ENCODE measurements at regions not wholly inside any gene's neighbourhood (a gene's known extent, or its start where the extent isn't known, plus 50 kb on each side); places are given as distances from the start of the nearest gene placed in this dataset.
A peak's percentile ranks its signal among the peaks of the same experiment; 100 is the strongest.

DNA sequence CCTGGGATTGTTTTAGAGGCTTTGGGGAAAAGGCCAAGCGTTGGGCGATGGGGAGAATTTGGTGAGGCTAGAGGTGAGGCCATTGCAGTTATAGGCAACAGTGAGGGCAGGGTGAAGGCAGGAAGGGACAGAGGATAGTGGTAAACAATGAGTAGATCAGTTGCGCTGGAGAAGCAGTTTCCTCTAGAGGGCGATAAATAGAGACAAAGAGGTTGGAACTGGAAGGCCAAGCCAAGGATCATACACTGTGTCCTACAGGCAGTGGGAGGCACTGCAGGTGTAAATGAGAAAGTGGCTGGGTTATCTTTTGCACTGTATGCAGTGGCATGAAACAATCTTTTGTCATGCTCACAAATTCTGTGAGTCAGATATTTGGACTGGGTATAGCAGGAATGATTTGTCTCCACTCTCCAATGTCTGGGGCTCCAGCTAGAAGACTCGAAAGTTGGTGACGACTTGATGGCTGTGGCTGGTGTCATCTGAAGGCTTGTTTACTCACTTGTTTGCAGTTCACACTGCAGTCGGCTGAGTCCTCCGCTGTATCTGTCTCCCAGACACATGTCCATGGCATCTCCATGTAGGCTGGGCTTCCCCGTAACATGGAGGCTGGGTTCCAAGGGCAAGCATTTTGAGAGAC is 82.1 kb downstream of the TNP1 start:
- intact Hi-C loops (cut with DNase I) = no loop called here
- no peak for DNase-seq
- no peak for ATAC-seq (ENCODE audit: poor library complexity)

DNA sequence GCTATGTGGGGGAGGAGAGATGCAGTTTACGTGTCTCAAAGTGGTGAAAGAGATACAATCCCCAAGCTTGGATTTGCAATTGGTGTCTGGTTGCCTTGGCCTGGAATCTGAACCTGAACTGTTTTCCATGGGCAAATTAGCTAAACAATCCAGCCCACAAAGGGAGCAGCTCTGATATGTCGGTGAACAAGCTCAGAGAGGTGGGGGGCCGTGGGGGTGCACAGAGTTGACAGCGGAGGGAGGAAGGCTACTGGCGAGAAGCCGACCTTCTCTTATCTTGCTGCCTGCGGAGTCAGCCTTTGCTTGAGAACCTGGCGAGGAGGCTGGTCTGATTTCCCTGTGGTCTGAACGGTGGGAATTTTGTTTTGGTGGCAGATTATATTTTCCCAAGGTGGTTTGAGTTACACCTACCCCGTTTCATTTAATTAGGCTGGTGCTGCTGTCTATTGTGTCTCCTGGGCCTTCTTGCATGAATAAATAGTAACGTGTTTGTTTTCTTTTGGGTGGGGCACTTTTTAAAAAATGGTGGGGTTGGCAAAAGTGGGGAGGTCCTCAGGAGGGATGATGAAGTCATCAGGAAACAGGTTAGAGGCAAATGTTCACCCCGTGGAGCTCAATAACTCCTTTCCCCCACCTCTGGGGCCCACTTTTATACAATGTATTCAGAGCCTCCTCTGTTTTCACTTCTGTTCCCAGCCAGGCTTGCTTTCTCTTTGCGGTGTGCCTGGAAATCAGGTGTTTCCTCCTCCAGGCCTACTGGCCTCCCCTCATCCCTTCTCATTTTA is 80.9 kb upstream of the IGFBP5 start:
- intact Hi-C loops (cut with DNase I) = no loop called here
- ATAC-seq (ENCODE audit: poor library complexity) = no peak
- no peak for DNase-seq

DNA sequence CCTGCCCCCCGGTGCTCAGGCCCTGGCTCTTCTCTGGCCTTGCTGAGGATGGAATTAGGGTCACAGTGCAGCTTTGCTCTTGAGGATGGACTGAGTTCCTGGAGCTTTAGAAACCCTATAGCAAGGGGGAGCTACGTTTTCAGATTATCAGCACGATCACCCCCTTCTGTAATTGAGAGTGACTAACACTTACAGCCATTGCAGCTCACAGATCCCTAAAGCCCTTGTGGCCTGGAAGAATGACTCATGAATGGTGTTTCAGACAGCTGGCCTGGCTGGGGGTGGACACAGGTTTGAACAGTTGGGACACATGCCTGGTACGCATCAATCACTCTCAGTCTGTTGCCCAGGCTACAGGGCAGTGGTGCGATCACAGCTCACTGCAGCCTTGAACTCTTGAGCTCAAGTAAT is 79.7 kb upstream of the IGFBP5 start:
- DNase-seq (peak; percentile 53), ATAC-seq (ENCODE audit: poor library complexity) (peak; percentile 26)
- intact Hi-C loops (cut with DNase I) = no loop called here

DNA sequence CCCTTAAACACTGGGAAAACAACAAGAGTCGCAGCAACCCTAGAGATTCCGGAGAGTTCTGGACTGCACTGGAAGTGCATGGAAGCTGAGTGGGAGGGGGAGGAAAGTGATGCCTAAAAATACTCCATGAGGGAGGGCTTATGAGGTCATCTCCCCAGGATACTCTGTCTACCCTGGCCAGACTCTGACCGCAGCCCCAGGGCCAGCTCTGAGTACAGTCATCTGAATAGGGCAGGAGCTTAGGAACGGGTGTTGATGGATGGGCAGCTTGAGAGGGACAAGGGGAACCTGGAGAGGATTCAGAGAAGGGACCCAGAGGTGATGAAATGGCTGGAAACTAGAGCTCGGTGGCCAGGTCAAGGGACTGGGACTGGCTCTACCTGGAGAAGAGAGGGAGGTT is 79.3 kb upstream of the IGFBP5 start:
- intact Hi-C loops (cut with DNase I) = loop anchor here (5.0 kb wide), 1 partner anchor 77 kb away; the partner anchor contains the start of gene IGFBP5
- ATAC-seq (ENCODE audit: poor library complexity) (peak; percentile 95), DNase-seq (peak; percentile 86)

DNA sequence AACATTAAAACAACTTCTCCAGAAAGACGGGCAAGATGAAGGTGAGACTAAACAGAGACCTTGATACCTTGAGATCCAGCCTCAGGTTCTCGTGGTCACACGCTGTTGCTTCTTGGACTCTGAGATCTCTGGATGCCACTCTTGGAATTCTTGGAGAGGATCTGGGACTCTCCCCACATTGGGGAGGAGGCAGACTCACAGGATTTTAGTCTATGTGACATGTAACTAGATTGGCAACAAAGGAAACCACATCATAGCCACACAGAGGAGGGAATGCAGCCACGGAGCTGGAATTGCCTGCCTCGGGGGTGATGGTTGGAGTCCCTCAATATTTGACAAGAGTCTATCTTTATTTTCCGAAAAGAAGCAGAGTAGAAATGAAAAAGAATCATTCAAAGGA is 78.8 kb upstream of the IGFBP5 start:
- ATAC-seq (ENCODE audit: poor library complexity) (peak; percentile 1), DNase-seq (no peak)
- intact Hi-C loops (cut with DNase I) = loop anchor here (5.0 kb wide), 1 partner anchor 77 kb away; the partner anchor contains the start of gene IGFBP5

DNA sequence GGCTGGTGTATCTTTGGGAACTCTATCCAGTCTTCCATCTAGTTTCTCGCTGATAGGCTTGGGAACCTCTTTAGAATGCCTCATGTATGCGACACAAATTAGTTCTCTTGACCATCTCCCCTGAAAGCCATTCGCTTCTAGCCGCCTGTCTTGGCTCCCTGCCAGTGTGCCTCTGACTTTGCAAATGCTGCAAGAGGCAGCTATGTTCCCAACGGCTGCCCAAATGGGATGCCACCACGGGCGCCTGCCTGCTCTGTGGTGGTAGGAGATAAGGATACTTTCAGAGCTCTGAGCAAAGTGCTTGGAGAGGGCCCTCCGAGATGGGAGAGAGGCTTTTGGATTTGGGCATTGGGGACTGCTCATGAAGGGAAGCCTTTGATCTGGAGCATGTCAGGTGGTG is 77.7 kb upstream of the IGFBP5 start:
- DNase-seq (peak; percentile 85), ATAC-seq (ENCODE audit: poor library complexity) (peak; percentile 71)
- intact Hi-C loops (cut with DNase I) = loop anchor here (5.0 kb wide), 1 partner anchor 76 kb away; the partner anchor contains the start of gene IGFBP5

DNA sequence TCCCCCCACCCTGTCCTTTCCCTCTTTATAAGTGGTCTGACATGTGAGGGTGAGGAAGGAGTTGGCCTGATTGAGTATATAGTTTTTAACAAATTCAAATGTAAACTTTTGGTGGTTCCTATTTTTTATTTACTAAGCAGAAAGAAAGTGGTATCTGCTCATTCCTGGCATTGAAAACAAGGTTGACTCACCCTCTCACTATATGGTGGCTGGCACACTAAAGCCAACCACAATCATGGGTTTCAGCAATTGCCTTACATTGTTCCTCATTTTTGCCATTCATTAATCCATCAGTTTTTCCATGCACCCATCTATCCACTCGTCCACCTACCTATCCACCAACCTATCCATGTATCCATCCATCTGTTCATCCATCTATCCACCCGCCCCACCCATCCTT is 75.4 kb upstream of the IGFBP5 start:
- ATAC-seq (ENCODE audit: poor library complexity) = no peak
- DNase-seq = no peak
- intact Hi-C loops (cut with DNase I) = loop anchor here (5.0 kb wide), 1 partner anchor 73 kb away; the partner anchor contains the start of gene IGFBP5

DNA sequence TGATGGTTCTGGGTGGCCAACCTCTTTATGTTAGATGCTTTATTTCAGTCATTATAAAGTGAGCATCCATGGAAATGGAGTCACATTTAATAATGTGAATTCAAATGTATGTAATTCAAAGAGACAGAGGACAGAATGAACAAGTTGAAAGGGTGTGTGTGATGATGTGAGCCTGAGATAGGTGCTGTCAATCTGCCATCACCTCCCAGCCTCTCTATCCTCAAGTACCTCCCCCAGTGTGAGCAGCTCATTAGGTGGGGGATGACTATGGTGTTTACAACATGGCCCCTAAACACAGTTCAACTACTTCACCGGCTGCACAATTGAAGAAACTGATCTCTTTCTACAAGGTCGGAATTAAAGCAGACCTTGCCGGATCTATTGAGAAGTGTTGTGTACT is 74.7 kb upstream of the IGFBP5 start:
- intact Hi-C loops (cut with DNase I) = loop anchor here (5.0 kb wide), 1 partner anchor 73 kb away; the partner anchor contains the start of gene IGFBP5
- DNase-seq (no peak), ATAC-seq (ENCODE audit: poor library complexity) (no peak)

DNA sequence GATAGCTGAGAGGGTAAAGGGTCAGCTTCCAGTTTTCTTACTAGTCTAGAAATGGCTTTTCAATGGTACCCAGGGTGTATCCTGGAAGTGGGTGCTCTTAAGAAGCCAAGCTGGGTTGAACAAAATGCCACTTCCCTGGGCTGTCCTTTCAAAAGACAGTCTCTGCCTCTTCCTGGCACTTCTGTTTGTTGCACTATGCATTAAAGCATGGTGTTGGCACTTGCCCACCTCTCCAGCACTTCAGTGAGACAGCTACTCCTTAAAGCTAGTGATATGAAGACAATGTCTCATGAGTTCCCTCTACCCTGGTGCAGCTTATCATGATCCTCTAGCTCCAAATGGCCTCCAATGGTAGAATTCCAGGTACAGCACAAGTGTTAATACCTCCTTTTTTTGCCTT is 74.3 kb upstream of the IGFBP5 start:
- DNase-seq (no peak), ATAC-seq (ENCODE audit: poor library complexity) (no peak)
- intact Hi-C loops (cut with DNase I) = loop anchor here (5.0 kb wide), 1 partner anchor 72 kb away; the partner anchor contains the start of gene IGFBP5

DNA sequence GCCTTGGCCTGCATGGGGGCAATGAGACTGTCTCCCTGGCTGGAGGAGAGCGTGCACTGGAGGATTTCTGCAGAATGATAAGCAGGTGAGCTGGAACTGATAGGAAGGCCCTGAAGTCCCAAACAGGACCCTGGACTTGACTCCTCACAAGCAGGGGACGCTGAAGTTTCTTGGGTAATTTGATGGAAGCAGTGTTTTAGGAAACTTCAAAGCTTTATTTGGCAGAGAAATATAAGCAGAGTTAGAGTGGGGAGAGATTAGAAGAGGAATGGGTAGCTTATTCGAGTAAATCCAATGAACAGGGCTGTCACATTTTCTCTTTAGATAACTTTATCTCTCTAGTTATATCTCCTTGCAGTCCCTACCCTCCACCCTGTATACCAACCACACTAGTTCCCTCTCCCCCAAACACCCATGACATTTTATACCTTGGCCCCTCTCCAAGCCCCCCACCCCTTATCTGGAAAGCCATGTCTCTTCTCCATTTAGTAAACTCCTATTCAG is 73.6 kb upstream of the IGFBP5 start:
- ATAC-seq (ENCODE audit: poor library complexity) (no peak), DNase-seq (no peak)
- intact Hi-C loops (cut with DNase I) = no loop called here

DNA sequence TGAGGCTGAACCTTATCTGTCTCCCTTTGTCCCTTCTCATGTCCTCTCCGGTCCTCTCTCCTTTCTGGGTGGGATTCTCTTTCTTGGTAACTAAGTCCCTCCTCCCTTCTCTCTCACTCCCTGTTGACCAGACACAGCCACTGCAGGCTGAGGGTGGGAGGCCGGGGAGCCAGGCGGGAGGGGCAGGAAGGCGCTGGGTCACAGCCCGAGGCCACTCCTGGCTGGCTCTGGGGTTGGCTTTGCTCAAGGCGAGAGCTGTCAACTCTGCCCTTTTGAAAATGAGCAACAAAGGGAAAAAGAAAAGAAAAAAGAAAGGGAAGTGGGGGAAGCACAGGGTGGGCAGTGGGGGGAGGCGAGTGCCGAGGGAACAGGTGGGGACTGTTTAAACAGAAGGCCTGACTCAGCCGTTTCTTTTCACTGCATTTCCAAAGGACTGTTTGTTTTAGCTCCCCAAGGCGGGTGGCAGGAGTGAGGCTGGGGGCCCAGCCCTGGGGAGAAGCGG is 70.5 kb upstream of the IGFBP5 start:
- intact Hi-C loops (cut with DNase I) = no loop called here
- peak; percentile 54 for ATAC-seq (ENCODE audit: poor library complexity)
- peak; percentile 50 for DNase-seq

DNA sequence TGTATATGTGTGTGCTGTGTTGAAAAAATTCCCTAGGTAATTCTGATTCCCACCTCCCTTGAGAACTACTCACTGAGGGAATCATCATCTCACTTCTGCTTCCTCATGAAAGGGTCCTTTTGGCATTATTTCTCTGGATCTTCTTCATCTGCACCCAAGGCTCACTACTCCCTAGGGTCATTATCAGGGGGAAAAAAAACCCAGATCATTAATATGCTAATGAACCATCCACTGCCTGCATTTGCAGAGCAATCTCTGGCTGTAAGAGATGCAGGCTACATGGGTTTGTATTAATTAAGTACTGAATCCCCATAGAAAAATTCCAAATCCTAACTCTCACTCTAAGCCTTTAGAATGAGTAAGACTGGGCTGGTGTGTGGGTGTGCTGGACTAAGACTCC is 68.0 kb upstream of the IGFBP5 start:
- intact Hi-C loops (cut with DNase I) = no loop called here
- DNase-seq = no peak
- no peak for ATAC-seq (ENCODE audit: poor library complexity)

DNA sequence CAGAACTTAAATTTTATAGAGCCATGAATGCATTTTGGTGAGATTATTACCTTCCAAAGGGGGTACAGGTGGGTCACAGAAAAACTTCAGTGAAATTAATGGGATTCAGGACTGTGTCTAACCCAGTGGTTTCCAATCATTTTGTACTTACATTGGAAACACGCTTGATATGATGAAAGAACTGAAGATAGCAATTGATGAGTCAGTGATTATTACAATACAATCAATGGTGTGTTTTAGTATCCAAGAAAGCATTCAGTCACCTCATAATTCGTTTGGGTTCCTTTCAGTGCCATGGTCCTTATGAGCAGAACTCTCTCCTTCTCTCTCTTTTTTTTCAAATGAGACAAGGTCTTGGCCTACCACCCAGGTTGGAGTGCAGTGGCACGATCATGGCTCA is 66.5 kb upstream of the IGFBP5 start:
- DNase-seq (no peak), ATAC-seq (ENCODE audit: poor library complexity) (no peak)
- intact Hi-C loops (cut with DNase I) = no loop called here

DNA sequence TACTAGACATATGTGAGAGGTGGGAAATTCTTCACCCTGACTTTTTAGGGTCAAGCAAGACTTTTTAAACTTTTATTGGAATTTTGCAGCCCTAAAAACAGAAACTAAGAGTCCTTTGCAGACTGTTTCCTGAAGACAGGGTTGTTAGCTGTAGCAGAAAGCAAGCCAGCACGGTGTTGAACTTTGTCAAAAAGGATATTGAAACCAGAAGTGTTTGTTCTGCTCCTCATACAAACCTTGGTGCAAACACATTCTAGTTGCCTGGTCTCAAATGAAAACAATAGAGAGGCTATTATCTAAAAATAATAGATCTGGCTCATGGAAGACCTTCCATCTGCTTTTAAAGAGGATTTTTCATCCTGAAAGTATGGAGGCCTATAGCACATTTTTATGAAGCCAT is 65.8 kb upstream of the IGFBP5 start:
- intact Hi-C loops (cut with DNase I) = no loop called here
- DNase-seq = no peak
- peak; percentile 45 for ATAC-seq (ENCODE audit: poor library complexity)

DNA sequence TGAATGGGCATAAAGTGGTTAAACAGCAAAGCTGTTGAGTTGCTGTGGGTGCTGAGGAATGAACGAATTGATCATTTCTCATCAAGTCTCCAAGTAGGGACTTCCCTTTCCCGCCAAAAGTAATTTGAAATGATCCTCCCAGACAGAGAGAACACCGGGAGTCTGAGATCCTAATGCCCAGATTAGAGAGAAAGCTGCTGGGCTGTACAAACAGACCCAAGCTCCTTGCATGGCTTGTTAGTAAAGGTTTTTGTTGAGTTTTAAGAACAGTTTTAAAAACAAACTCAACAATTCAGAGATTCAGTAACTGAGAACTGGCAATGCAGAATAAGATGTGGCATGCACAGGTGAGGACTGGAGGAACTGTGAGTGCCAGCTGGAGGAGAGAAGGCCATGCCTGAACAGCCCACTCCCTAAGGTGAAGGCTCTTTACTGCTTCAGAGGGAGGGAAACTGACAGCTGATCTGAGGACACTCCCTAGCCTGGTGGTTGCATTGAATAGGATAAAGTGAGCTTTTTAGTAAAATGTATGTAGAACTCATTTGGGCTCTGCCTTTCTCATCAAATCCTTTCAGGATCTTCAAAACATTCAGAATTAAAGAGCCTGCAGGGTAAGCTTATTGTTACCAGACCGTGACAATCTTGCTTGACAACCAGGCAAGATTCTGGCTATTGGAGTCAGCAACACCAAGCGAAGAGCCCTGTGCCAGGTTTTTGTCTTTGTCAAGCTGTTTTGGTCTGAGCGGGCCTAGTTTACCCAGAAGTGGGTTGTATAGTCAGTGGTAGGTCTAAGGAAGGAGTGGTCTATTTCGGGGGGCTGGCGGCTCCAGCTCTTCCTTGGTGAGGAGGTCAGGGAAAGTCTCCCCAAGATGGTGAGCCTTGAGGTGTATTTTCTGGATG is 63.2 kb upstream of the IGFBP5 start:
- intact Hi-C loops (cut with DNase I) = no loop called here
- ATAC-seq (ENCODE audit: poor library complexity) (no peak), DNase-seq (no peak)

DNA sequence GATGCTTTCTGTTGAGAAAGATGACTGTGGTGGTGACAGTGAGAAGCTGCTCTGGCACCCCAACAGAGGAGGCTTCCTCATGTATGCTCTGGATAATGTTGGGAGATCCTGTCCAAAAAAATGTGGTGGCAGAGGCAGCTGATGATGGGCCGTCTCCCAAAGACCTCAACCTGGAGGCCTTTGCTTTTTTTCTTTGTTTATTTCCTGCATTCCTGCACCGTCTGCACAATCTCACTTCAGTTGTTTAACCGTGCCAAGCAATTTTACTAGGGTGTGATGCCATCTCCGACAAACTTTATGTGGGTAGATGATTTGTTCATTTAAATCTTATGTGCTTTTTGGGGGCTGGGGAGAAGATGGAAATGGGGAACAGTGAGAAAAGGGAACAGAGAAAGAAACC is 62.2 kb upstream of the IGFBP5 start:
- intact Hi-C loops (cut with DNase I) = no loop called here
- DNase-seq (no peak), ATAC-seq (ENCODE audit: poor library complexity) (no peak)

DNA sequence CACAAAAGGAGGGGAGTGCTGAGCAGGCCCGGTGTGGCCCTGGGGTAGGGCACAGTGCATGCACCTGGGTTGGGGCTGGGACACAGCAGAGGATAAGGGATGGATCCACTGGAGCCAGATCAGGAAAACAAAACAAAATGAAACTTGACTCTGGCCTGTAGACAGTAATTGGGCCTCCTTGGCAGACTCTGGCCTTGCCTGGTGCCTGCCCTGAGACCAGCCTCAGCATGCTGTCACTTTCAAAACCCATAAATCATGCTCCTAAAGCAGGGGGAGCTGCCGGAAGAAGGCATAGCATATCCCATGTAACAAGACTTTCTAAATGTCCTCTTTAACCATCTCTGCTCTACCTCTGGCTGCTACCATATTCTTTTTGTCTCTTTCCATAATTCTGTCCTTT is 61.1 kb upstream of the IGFBP5 start:
- DNase-seq (no peak), ATAC-seq (ENCODE audit: poor library complexity) (no peak)
- intact Hi-C loops (cut with DNase I) = no loop called here

DNA sequence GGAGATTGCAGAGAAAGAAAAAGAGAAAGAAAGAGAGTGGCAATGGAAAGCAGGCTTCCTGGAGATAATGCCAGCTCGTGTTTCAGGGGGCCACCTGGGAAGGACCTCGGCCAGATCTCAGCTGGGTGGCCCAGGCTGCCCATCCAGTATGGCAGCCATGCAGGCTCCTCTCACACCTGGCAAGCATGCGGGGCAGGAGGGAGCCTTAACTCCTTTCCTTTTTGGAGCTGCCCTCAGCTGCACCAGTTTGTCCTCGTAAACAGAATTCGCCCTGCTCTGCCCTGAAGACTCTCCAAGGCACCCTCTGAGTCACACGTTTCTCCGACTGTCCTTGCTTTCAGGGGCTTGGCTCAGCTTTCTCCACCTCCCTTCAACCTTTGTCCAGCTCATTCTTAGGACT is 59.5 kb upstream of the IGFBP5 start:
- ATAC-seq (ENCODE audit: poor library complexity) (no peak), DNase-seq (no peak)
- intact Hi-C loops (cut with DNase I) = no loop called here

DNA sequence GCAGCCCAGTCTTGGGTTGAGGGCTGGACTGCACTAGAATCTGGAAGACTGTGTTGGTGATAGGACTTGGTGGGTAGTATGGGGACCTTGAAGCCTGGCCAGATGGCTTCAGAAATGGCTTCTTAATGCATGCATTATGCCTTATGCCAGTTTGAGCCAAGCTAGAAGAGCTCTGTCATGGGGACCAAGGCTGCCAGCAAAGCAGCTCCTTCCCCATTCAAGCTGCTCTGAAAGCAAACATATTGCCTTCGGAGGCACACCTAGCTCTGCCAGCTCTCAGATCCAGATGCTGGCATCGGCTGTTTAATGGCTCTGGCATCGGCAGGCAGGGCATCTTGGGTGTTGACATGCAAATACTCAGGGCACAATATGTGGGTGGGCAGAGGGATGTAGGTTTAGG is 59.0 kb upstream of the IGFBP5 start:
- intact Hi-C loops (cut with DNase I) = no loop called here
- ATAC-seq (ENCODE audit: poor library complexity) (no peak), DNase-seq (no peak)
